GM12873 (cell line): ENCODE measurements at regions not wholly inside any gene's neighbourhood (a gene's known extent, or its start where the extent isn't known, plus 50 kb on each side); places are given as distances from the start of the nearest gene placed in this dataset.

Experiments used
- TF ChIP-seq, protein P1 (sequence below): IDR thresholded peaks from 2 replicates; pipeline ENCODE4 v1.5.1; 2012; ENCODE audit warnings: low read depth, mild to moderate bottlenecking, moderate library complexity, low read length, control low read depth; ENCODE audit not compliant: insufficient read depth; ENCODE audit errors: missing control alignments

DNA sequence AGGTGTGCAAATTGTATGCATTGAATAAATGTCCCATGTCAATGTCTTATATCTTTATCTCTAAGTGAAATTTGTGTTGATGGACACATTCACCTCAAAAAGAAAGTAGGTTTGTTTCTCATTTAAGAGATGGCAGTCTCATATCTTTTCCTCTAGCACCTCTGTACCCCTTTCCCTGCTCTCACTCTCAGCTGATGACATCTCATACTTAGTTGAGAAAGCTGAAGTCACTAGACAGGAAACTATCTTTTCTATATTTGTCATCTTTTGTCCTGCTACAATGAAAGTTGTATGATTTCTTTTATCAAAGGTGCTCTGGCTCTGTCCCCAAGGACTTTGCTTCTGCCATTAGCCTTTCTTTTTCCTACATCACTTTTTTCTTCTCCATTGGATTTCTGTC, 84.0 kb upstream of the GRPR start:
- TF ChIP-seq, protein P1, sequence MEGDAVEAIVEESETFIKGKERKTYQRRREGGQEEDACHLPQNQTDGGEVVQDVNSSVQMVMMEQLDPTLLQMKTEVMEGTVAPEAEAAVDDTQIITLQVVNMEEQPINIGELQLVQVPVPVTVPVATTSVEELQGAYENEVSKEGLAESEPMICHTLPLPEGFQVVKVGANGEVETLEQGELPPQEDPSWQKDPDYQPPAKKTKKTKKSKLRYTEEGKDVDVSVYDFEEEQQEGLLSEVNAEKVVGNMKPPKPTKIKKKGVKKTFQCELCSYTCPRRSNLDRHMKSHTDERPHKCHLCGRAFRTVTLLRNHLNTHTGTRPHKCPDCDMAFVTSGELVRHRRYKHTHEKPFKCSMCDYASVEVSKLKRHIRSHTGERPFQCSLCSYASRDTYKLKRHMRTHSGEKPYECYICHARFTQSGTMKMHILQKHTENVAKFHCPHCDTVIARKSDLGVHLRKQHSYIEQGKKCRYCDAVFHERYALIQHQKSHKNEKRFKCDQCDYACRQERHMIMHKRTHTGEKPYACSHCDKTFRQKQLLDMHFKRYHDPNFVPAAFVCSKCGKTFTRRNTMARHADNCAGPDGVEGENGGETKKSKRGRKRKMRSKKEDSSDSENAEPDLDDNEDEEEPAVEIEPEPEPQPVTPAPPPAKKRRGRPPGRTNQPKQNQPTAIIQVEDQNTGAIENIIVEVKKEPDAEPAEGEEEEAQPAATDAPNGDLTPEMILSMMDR, result no peak

- TF ChIP-seq, protein P1, result no peak
Measured at GRCh38 chrX:16033331-16033730, 90.0 kb upstream of the GRPR start.

DNA sequence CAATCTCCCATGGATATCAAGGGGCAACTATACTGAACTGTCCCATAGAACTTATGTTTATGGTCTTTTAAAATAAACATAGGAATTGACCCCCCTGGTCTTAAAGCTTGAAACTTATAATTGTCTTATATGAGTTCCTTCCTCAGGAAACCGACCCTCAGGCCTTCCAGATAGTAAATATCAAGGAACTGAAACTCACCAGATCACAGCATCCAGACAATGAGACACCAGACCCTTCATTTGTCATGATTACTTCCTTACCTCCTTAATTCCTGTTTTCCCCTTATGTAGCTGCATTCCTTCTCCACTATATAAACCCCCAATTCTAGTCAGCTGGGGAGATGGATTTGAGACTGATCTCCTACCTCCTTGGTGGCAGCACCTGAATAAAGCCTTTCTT, 94.8 kb upstream of the GRPR start:
- TF ChIP-seq, protein P1, result no peak

DNA sequence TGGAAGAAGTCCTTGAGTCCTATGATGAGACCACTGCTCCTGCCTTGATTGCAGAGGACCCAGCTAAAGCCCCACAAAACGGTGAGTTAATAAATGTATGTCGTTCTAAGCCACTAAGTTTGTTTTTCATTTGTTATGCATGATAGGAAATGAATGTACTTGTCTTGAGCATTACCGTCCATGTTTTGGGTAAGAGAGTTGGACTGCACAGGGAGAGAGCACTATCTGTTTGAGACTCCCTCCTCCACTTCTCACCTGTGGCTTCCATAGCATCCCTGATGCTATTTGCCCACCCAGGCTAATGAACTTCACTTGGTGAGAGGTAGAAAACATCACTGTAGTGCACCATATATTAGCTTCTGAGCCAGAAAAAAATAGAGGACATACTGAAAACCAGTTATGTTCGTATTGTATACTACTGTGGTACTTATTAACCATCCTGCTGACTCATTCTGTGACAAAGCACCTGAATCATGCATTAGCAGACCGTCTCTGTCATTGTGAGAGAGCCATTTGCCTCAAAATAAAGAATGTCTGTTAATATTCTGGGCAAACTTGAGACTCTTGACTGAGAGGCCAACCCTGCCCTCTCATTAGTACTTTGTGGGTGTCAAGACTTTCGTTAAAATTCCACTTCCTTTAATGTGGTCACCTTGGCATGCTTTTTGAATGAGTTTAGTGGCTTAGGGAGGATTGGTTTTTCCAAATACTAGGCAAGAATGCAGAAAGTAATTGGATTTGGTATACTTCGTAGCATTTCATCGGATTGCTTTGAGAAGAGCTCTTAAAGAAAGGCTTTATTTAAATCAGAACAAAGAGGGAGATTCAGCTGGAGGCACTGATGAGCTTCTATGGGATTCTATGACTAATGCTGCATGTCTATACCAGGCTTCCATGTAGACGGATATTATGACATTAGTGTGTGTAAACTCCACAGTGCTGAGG, 99.3 kb upstream of the GRPR start:
- TF ChIP-seq, protein P1, result no peak

- TF ChIP-seq, protein P1, result no peak
Measured at GRCh38 chrX:16022580-16023200, 100.7 kb upstream of the GRPR start.

GRCh38 chrX:16018291-16018690, 105.1 kb upstream of the GRPR start:
- TF ChIP-seq, protein P1, result no peak

GRCh38 chrX:16014171-16014570, 109.2 kb upstream of the GRPR start:
- TF ChIP-seq, protein P1, result no peak
